Left ventricle myocardium superior (tissue), 1 donor: ENCODE measurements at regions not wholly inside any gene's neighbourhood (a gene's known extent, or its start where the extent isn't known, plus 50 kb on each side); places are given as distances from the start of the nearest gene placed in this dataset.

Experiments
- ATAC-seq: fragments of 200-7000 bp; cut with Tn5 transposase; one replicate; pipeline ENCODE4 v1.9.1; 2020; ENCODE audit warnings: mild to moderate bottlenecking, moderate library complexity
- DNase-seq: peaks from one replicate; pipeline ENCODE4 v3.0.0-alpha.2; 2020
- intact Hi-C: fragments of 100-400 bp; cut with micrococcal nuclease; formaldehyde crosslinking; loops from one replicate; pipeline ENCODE4 v1.11.0; 2022
- donor health status: DM: no; HTN: yes; CAD: no; lungs with severe emphysema.

GRCh38 chr17:33595828-33596227 lies 302.7 kb upstream of the ASIC2 start:
- DNase-seq (no peak), ATAC-seq (no peak)
- intact Hi-C loops: no loop called here

DNA sequence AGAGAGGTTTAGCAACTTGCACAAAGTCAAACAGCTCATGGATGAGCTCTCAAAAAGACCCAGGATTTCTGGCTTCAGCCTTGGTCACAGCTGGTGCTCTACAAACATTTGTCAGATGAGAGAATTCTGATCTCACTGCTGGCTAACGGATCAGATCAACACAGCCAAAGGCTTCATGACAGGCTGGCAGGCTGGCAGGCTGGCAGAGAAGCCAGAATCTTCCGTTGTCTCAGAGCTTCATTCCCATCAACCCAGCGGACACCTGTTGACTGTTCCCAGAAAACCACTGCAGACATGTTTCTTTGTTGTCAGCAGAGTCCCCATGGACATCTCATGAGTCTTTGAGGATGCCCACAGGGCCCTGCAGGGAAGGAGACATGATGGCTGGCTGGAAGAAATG lies 303.8 kb upstream of the ASIC2 start:
- ATAC-seq: no peak
- no peak for DNase-seq
- intact Hi-C loops: no loop called here

- intact Hi-C loops: no loop called here
- DNase-seq: no peak
- no peak for ATAC-seq
These were observed 305.7 kb upstream of the ASIC2 start for GRCh38 chr17:33598797-33599196.

DNA sequence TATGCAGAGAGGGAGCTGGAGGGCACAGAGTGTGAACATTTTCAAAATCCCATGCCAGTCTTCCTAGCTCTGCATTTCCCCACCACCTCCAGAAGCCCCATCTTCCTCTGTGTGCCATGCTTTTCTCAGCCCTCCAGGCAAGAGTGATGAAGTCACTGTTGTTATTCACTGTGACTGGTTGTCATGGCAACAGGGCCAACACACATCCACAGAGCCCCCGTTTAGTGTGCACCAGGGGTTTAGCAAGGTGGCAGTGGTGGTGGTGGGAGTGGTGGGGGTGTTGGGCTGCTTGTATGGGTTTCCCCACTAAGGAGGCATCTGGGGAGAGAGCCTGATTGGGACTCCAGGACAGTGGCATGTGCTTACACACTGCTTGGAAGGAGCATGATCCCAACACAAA lies 309.9 kb upstream of the ASIC2 start:
- ATAC-seq (no peak), DNase-seq (no peak)
- intact Hi-C loops: no loop called here

- no peak for ATAC-seq
- DNase-seq: no peak
- intact Hi-C loops: no loop called here
These were observed 310.7 kb upstream of the ASIC2 start for GRCh38 chr17:33603789-33604188.

DNA sequence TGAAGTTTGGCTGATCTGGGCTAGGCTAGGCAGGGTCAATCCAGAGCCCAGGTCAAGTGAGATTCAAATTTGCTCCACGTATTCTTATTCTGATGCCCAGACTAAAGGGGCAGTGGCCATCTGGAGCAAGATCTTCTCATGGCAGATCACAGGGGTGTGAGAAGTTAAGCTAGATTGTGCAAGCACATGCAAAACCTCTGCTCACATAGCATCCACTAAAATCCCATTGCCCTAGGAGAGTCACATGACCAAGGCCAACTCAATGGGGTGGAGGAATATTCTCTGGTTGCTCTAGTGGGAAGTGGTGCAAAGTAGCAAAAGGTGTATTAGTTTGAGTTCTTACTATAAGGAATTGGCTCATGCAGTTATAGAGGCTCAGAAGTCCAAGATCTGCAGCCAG lies 318.4 kb upstream of the ASIC2 start:
- intact Hi-C loops: no loop called here
- DNase-seq (no peak), ATAC-seq (no peak)

DNA sequence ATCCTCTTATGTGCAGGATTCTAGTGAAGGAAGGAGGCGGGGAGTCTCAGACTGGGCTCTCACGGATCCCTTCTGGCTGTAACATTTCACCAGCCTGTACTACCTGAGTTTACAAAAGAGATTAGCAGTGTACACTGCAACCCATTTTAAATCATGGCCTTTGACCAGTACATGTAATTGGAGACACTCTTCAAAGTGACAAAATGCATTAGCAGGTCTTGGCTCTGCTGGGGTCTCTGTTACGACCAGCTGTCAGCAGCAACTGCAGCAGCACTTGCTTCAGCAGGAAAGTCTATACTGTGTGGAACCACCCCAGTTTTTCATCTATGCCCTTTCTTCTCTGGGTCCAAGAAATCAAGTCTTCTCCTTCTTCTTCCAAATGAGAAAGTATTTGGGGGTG lies 322.8 kb upstream of the ASIC2 start:
- intact Hi-C loops: no loop called here

DNA sequence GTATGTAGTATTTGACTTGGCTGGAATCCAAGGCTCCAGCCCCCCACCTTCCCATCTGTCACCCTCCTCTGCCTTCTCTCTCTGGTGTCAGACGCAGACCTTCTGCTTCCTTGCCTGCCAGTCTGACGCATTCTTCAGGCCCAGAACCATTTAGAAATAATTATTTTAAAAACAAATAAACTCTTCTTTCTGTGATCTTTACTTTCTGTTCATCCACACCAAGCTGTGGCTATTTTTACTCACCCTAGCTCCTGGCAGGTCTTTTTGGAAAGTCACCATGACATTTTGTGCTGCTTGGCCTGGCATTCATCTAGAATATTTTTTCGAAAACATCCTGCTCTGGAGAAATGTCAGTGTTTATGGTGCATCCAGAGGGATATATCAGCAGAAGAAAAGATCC lies 330.7 kb upstream of the ASIC2 start:
- ATAC-seq: no peak
- intact Hi-C loops: no loop called here
- DNase-seq: no peak

More for the DNA sequence above, 322.8 kb upstream of the ASIC2 start:
- ATAC-seq (no peak), DNase-seq (no peak)

- DNase-seq (peak; percentile 48), ATAC-seq (peak; percentile 84)
- intact Hi-C loops: no loop called here
These were observed 335.6 kb upstream of the ASIC2 start for GRCh38 chr17:33628500-33629346.

DNA sequence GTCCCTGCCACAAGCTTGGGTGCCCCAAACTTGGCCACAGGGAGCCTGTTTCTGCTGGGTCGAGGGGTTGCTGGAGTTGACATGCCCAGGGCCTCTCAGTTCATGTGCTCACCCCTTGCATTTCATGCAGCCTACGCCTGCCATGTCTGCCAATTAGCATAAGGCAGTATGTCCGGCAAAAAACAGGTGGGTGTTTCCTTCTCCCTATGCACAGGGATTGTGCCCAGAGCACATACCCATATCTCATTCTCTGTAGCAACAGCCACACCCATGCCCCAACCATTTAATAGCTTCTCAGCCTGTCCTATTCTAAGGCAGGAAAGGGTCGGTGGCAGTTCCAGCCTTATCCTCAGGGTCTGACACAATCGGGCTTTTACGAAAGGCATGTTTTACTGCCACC lies 340.4 kb upstream of the ASIC2 start:
- DNase-seq (no peak), ATAC-seq (no peak)
- intact Hi-C loops: no loop called here

GRCh38 chr17:33637534-33637933 lies 344.4 kb upstream of the ASIC2 start:
- DNase-seq (no peak), ATAC-seq (no peak)
- intact Hi-C loops: no loop called here

- ATAC-seq: no peak
- intact Hi-C loops: no loop called here
- DNase-seq: no peak
These were observed 346.2 kb upstream of the ASIC2 start for GRCh38 chr17:33639103-33639880.

GRCh38 chr17:33640629-33641028 lies 347.5 kb upstream of the ASIC2 start:
- no peak for DNase-seq
- intact Hi-C loops: no loop called here
- ATAC-seq: no peak

- intact Hi-C loops: no loop called here
- no peak for ATAC-seq
- no peak for DNase-seq
These were observed 348.9 kb upstream of the ASIC2 start for GRCh38 chr17:33642002-33642401.

DNA sequence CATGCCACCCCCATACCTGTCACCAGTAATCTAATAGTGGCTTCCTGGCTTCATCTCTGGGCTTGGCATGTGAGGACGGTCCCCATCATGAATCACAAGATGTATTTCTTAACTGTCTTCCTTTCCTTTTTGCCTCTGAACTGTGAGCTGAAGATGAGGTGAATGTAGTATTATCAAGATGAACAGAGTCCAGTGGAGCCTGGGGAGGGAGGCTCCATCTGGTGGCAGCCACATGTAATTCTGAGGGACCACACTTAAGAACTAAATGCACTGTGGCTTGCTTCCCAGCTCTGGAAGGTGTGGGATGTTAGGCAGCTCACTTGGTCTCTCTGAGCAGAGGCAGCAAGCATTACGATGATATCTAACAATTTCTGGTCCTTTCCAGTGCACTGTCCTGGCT lies 354.9 kb upstream of the ASIC2 start:
- DNase-seq: no peak
- intact Hi-C loops: no loop called here
- no peak for ATAC-seq

DNA sequence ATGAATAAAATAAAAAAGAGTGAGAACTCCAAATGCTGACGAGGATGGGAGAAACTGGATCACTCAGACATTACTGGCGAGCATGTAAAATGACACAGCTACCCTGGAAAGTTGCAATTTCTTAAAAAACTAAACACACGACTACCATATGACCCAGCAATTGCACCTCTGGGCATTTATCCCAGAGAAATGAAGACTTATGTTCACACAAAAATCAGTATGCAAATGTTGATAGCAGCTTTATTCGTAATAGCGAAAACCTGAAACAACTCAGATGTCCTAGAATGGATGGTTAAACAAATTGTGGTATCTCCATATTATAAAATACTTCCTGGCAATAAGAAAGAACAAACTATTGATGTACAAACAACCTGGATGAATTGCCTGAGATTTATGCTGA lies 357.2 kb upstream of the ASIC2 start:
- no peak for ATAC-seq
- no peak for DNase-seq
- intact Hi-C loops: no loop called here

DNA sequence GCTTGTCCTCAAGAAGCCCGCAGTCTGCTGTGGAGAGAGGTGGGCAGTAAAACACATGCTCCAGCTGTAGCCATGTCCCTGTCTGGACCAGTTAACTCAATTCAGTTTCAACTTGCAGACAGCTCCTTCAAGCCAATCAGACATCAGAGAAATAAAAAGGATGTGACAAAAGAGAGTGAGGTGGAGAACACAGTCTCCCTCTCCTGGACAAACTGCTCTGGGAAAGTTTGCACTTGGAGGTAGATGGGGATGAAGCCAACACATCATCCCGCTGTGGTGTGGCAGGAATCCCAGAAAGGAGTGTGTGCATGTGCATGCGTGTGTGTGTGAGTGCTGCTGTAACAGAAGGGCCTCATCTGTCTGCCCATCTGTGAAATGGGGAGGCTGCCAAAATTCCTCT lies 358.6 kb upstream of the ASIC2 start:
- no peak for DNase-seq
- ATAC-seq: no peak
- intact Hi-C loops: no loop called here

GRCh38 chr17:33652731-33653398 lies 359.8 kb upstream of the ASIC2 start:
- no peak for ATAC-seq
- DNase-seq: no peak
- intact Hi-C loops: no loop called here

GRCh38 chr17:33653399-33653788 lies 360.3 kb upstream of the ASIC2 start:
- ATAC-seq (no peak), DNase-seq (no peak)
- intact Hi-C loops: no loop called here

DNA sequence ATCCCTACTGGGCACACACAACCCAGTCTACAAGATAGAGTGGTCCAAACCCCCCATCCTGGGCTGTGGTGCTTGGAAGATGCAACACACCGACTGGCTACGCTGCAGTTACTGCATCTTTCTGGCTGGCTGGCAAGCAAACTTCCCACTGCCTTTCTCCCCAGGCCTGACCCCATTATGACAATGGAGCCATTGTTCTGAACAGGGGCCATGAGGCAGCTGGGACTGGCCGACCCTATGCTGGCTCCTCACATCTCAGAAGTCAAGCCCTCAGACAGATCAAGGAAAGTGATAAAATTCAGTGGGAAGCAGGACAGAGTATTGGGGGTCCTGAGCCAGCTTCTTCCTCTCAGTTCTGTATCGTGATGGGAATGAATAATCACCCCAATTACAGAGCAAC lies 364.1 kb upstream of the ASIC2 start:
- intact Hi-C loops: no loop called here
- DNase-seq: no peak
- no peak for ATAC-seq
